H1 (cell line): ENCODE measurements at regions not wholly inside any gene's neighbourhood (a gene's known extent, or its start where the extent isn't known, plus 50 kb on each side); places are given as distances from the start of the nearest gene placed in this dataset.

Experiments
- CTCF ChIA-PET: fragments of 300-600 bp; sonication (Branson Sonifier 250); formaldehyde crosslinking; loops from one replicate; lab custom pipeline; 2021; ENCODE audit not compliant: partially characterized antibody; lab: Charles Lee
- POLR2A ChIA-PET: fragments of 300-600 bp; sonication (Branson Sonifier 250); formaldehyde crosslinking; loops from one replicate; lab custom pipeline; 2021; ENCODE audit warnings: inconsistent platforms; ENCODE audit not compliant: partially characterized antibody; lab: Charles Lee
- DNase-seq, 2 experiments: peaks; one replicate each; pipeline versions ENCODE4 v3.0.0 to v3.0.0-alpha.2; 2010 to 2022; ENCODE audit warnings: low spot score in 2 of 2, low read depth in 1 of 2, mixed read lengths in 1 of 2
- FAIRE-seq: peaks from 2 replicates; lab custom pipeline; 2011; peaks lifted over from hg19 to GRCh38; lab: Jason Lieb, UNC
- H2AFZ ChIP-seq: 2 replicates; pipeline ENCODE4 v1.8.1; 2012; ENCODE audit warnings: low read length, inconsistent platforms
- H2AK5ac ChIP-seq: 2 replicates; pipeline ENCODE4 v1.6.1; 2013; ENCODE audit warnings: low read depth, low read length
- H2BK120ac ChIP-seq: replicated peaks from 2 replicates; pipeline ENCODE3; 2013; ENCODE audit warnings: low read depth, low read length, inconsistent platforms
- H2BK12ac ChIP-seq: 2 replicates; pipeline ENCODE4 v1.6.1; 2013; ENCODE audit warnings: low read depth, low read length
- H2BK15ac ChIP-seq: 2 replicates; pipeline ENCODE4 v1.6.1; 2013; ENCODE audit warnings: low read length
- H2BK20ac ChIP-seq: 2 replicates; pipeline ENCODE4 v1.6.1; 2013; ENCODE audit warnings: low read length
- H2BK5ac ChIP-seq: 2 replicates; pipeline ENCODE4 v1.6.1; 2013; ENCODE audit warnings: low read depth, low read length
- H3K14ac ChIP-seq: 2 replicates; pipeline ENCODE4 v1.6.1; 2013; ENCODE audit warnings: inconsistent platforms; ENCODE audit not compliant: insufficient read length
- H3K18ac ChIP-seq: 2 replicates; pipeline ENCODE4 v1.6.1; 2013; ENCODE audit warnings: low read length; ENCODE audit errors: extremely low read depth
- H3K23ac ChIP-seq: 2 replicates; pipeline ENCODE4 v1.6.1; 2013; ENCODE audit warnings: inconsistent platforms; ENCODE audit not compliant: insufficient read length
- H3K23me2 ChIP-seq: 2 replicates; pipeline ENCODE4 v1.6.1; 2013; ENCODE audit warnings: low read depth, low read length
- H3K27ac ChIP-seq: 2 replicates; pipeline ENCODE4 v1.6.1; 2011; ENCODE audit warnings: low read depth, low read length, inconsistent platforms
- H3K27me3 ChIP-seq, 4 experiments: replicated peaks in 1 of 4; 1 replicate in 1 of 4; 2 replicates in 3 of 4; pipeline versions ENCODE4 v1.6.1 to v1.8.1; 2011 to 2013; ENCODE audit warnings: low read length in 3 of 4, mild to moderate bottlenecking in 3 of 4, inconsistent platforms in 2 of 4, mixed read lengths in 2 of 4, moderate library complexity in 1 of 4; ENCODE audit not compliant: control insufficient read depth in 3 of 4, insufficient read depth in 3 of 4; ENCODE audit errors: extremely low read depth in 1 of 4
- H3K36me3 ChIP-seq, 4 experiments: 2 replicates each; pipeline versions ENCODE4 v1.6.1 to v1.8.1; 2011 to 2013; ENCODE audit warnings: mild to moderate bottlenecking in 4 of 4, low read length in 3 of 4, moderate library complexity in 2 of 4, control low read depth in 1 of 4, inconsistent platforms in 1 of 4; ENCODE audit not compliant: insufficient read depth in 4 of 4, control insufficient read depth in 2 of 4
- H3K4ac ChIP-seq: replicated peaks from 2 replicates; pipeline ENCODE3; 2013; ENCODE audit warnings: low read length, low read depth, mixed read lengths, inconsistent platforms; ENCODE audit not compliant: insufficient read length
- H3K4me1 ChIP-seq, 4 experiments: replicated peaks in 1 of 4; 1 replicate in 1 of 4; 2 replicates in 3 of 4; pipeline versions ENCODE4 v1.6.1 to v1.8.1; 2011 to 2013; ENCODE audit warnings: low read length in 3 of 4, inconsistent platforms in 2 of 4, mixed read lengths in 1 of 4; ENCODE audit not compliant: insufficient read depth in 4 of 4, control insufficient read depth in 3 of 4
- H3K4me2 ChIP-seq, 2 experiments: 2 replicates each; pipeline versions ENCODE4 v1.6.1 to v1.8.1; 2011 to 2013; ENCODE audit warnings: low read depth in 2 of 2, low read length in 2 of 2, control low read depth in 1 of 2, inconsistent platforms in 1 of 2, mild to moderate bottlenecking in 1 of 2; ENCODE audit not compliant: insufficient read depth in 1 of 2
- H3K4me3 ChIP-seq, 4 experiments: fragments of 200-600, 300-600 bp in 1 of 4; sonication (generic), shearing (Covaris generic), sonication (Bioruptor Twin) in 1 of 4; 2 replicates each; pipeline versions ENCODE4 v1.5.1 to v1.8.1; 2011 to 2016; ENCODE audit warnings: low read length in 4 of 4, low read depth in 3 of 4, control low read depth in 2 of 4, inconsistent platforms in 2 of 4, mild to moderate bottlenecking in 2 of 4, mixed read lengths in 1 of 4, moderate library complexity in 1 of 4; ENCODE audit not compliant: insufficient read depth in 2 of 4; ENCODE audit errors: extremely low read depth in 1 of 4
- H3K56ac ChIP-seq: replicated peaks from 2 replicates; pipeline ENCODE3; 2013; ENCODE audit warnings: low read depth, mild to moderate bottlenecking, mixed read lengths, low read length, inconsistent platforms; ENCODE audit not compliant: insufficient read length
- H3K79me1 ChIP-seq: 2 replicates; pipeline ENCODE4 v1.6.1; 2013; ENCODE audit warnings: low read depth, low read length, control low read depth
- H3K79me2 ChIP-seq, 2 experiments: 2 replicates each; pipeline versions ENCODE4 v1.6.1 to v1.8.1; 2012 to 2013; ENCODE audit warnings: low read length in 2 of 2, mild to moderate bottlenecking in 2 of 2, inconsistent platforms in 1 of 2; ENCODE audit not compliant: insufficient read depth in 2 of 2, control insufficient read depth in 1 of 2
- H3K9ac ChIP-seq, 4 experiments: replicated peaks in 1 of 4; 1 replicate in 1 of 4; 2 replicates in 3 of 4; pipeline versions ENCODE4 v1.6.1 to v1.8.1; 2011 to 2013; ENCODE audit warnings: low read depth in 3 of 4, low read length in 3 of 4, control low read depth in 2 of 4, mild to moderate bottlenecking in 2 of 4, moderate library complexity in 2 of 4, inconsistent platforms in 1 of 4; ENCODE audit errors: extremely low read depth in 1 of 4
- H3K9me3 ChIP-seq, 2 experiments: 2 replicates each; pipeline versions ENCODE4 v1.6.1 to v1.8.1; 2012 to 2013; ENCODE audit warnings: mild to moderate bottlenecking in 2 of 2, moderate library complexity in 2 of 2, control low read depth in 1 of 2, inconsistent platforms in 1 of 2, low read depth in 1 of 2, low read length in 1 of 2, mixed read lengths in 1 of 2; ENCODE audit not compliant: insufficient read depth in 2 of 2
- H4K20me1 ChIP-seq, 2 experiments: replicated peaks in 1 of 2; 2 replicates each; pipeline versions ENCODE3 to v1.8.1; 2011 to 2013; ENCODE audit warnings: inconsistent platforms in 2 of 2, low read length in 2 of 2, mild to moderate bottlenecking in 1 of 2; ENCODE audit not compliant: insufficient read depth in 2 of 2, control insufficient read depth in 1 of 2
- H4K5ac ChIP-seq: 2 replicates; pipeline ENCODE4 v1.6.1; 2013; ENCODE audit warnings: low read length, low read depth, mixed read lengths, inconsistent platforms; ENCODE audit not compliant: insufficient read length
- H4K8ac ChIP-seq: 2 replicates; pipeline ENCODE4 v1.8.0; 2013; ENCODE audit warnings: mild to moderate bottlenecking, moderate library complexity, low read length, inconsistent platforms; ENCODE audit not compliant: insufficient read depth; ENCODE audit errors: extremely low read depth
- H4K91ac ChIP-seq: replicated peaks from 2 replicates; pipeline ENCODE3; 2013; ENCODE audit warnings: low read length, mixed read lengths, inconsistent platforms; ENCODE audit not compliant: insufficient read length
- ATF3 ChIP-seq: IDR thresholded peaks from 2 replicates; pipeline ENCODE4 v1.6.1; 2011; ENCODE audit warnings: low read depth, mild to moderate bottlenecking, low read length; ENCODE audit not compliant: insufficient read depth
- CBX8 ChIP-seq: fragments of 300-800, 300-1000 bp; sonication (generic); IDR thresholded peaks from 2 replicates; pipeline ENCODE4 v1.7.1; 2016; ENCODE audit warnings: low read depth, low read length, borderline replicate concordance
- CHD1 ChIP-seq: IDR thresholded peaks from 2 replicates; pipeline ENCODE4 v1.6.1; 2012; ENCODE audit warnings: low read depth, low read length, improper control_type of control experiment
- CTCF ChIP-seq, 3 experiments: IDR thresholded peaks; 1 replicate in 2 of 3; 2 replicates in 1 of 3; pipeline versions ENCODE4 v1.5.1 to v1.6.1; 2011; ENCODE audit warnings: low read length in 3 of 3, mild to moderate bottlenecking in 3 of 3, inconsistent platforms in 2 of 3, low read depth in 1 of 3, moderate library complexity in 1 of 3; ENCODE audit not compliant: insufficient read depth in 1 of 3; ENCODE audit errors: control extremely low read depth in 1 of 3
- E2F6 ChIP-seq: IDR thresholded peaks from 2 replicates; pipeline ENCODE4 v1.6.1; 2012; ENCODE audit warnings: inconsistent platforms
- JUN ChIP-seq: IDR thresholded peaks from 2 replicates; pipeline ENCODE4 v1.6.1; 2011; ENCODE audit warnings: low read depth, mild to moderate bottlenecking, improper control_type of control experiment, low read length
- JUND ChIP-seq: IDR thresholded peaks from 2 replicates; pipeline ENCODE4 v1.6.1; 2011; ENCODE audit warnings: mild to moderate bottlenecking, improper control_type of control experiment, low read length
- KDM5A ChIP-seq: fragments of 200-600 bp; IDR thresholded peaks from 2 replicates; pipeline ENCODE4 v1.7.1; 2012; ENCODE audit warnings: mild to moderate bottlenecking, low read length, inconsistent platforms, mixed read lengths
- MAFK ChIP-seq: IDR thresholded peaks from 2 replicates; pipeline ENCODE4 v1.6.1; 2012; ENCODE audit warnings: low read depth, mild to moderate bottlenecking, improper control_type of control experiment, low read length
- PHF8 ChIP-seq: fragments of 200-600 bp; sonication (generic); conservative IDR thresholded peaks from 2 replicates; pipeline ENCODE4 v1.7.1; 2012; ENCODE audit warnings: low read depth, mild to moderate bottlenecking, inconsistent platforms, low read length, moderate library complexity
- POLR2A ChIP-seq, 2 experiments: IDR thresholded peaks; 1 replicate in 1 of 2; 2 replicates in 1 of 2; pipeline ENCODE4 v1.6.1; 2011; ENCODE audit warnings: low read depth in 2 of 2, low read length in 2 of 2, mild to moderate bottlenecking in 2 of 2; ENCODE audit errors: control extremely low read depth in 1 of 2
- SIRT6 ChIP-seq: IDR thresholded peaks from one replicate; pipeline ENCODE4 v1.7.1; 2012; ENCODE audit warnings: low read length, inconsistent platforms
- YY1 ChIP-seq: IDR thresholded peaks from 2 replicates; pipeline ENCODE4 v1.6.1; 2011; ENCODE audit warnings: low read depth, mild to moderate bottlenecking, low read length

GRCh38 chr2:49355611-49356010, 201.3 kb upstream of the FSHR start:
- H3K4me3 ChIP-seq, result no peak overlapping the region
- ChIA-PET CTCF (no interaction called here), POLR2A (no interaction called here)
- H4K91ac ChIP-seq, result no peak overlapping the region
- no peak overlapping the region for H4K5ac ChIP-seq
- no peak overlapping the region for H3K56ac ChIP-seq
- no peaks in the 10 kb centered on the region for H3K36me3 ChIP-seq
- no peak overlapping the region for H2BK120ac ChIP-seq
- no peak overlapping the region for H3K4me2 ChIP-seq
- DNase-seq (no peak), FAIRE-seq (no peak)
- H3K27ac ChIP-seq, result no peak overlapping the region
- H2BK20ac ChIP-seq, result no peak overlapping the region
- no peak overlapping the region for H3K14ac ChIP-seq
- no peaks in the 10 kb centered on the region for H3K27me3 ChIP-seq
- H4K8ac ChIP-seq, result no peak overlapping the region
- H3K23me2 ChIP-seq, result no peaks in the 10 kb centered on the region
- H2AK5ac ChIP-seq, result no peak overlapping the region
- H3K18ac ChIP-seq, result no peak overlapping the region
- H2BK5ac ChIP-seq, result no peak overlapping the region
- H4K20me1 ChIP-seq, result no peaks in the 10 kb centered on the region
- H3K23ac ChIP-seq, result no peak overlapping the region
- H2AFZ ChIP-seq, result peak overlapping the region; percentile 18; the same call in 1 of the 2 replicates
- H3K79me2 ChIP-seq, result no peaks in the 10 kb centered on the region
- H3K9me3 ChIP-seq, result no peaks in the 10 kb centered on the region
- no peak overlapping the region for H2BK15ac ChIP-seq
- no peak overlapping the region for H2BK12ac ChIP-seq
- H3K4me1 ChIP-seq, result peaks cover 0 to 5% (median under 1%) of the 10 kb centered on the region in 4 experiments; a peak in 1 of 7 replicates
- H3K9ac ChIP-seq, result no peak overlapping the region
- no peak overlapping the region for H3K4ac ChIP-seq
- H3K79me1 ChIP-seq, result no peaks in the 10 kb centered on the region
- TF ChIP-seq CHD1 (no peak), MAFK (no peak), SIRT6 (no peak), KDM5A (no peak), PHF8 (no peak), JUND (no peak), E2F6 (no peak), ATF3 (no peak), CTCF (IDR thresholded peaks at IDR 0.05; ENCODE audit: control extremely low read depth in 1 of 3, insufficient read depth in 1 of 3, low read depth in 1 of 3, low read length in 3 of 3) (no peak), CBX8 (no peak), POLR2A (IDR thresholded peaks at IDR 0.05; ENCODE audit: control extremely low read depth in 1 of 2, low read depth in 2 of 2, low read length in 2 of 2) (no peak), JUN (no peak), YY1 (no peak)
